CD4-positive, alpha-beta T cell treated with Interleukin-15 for 1 hour (primary cell): ENCODE measurements at regions not wholly inside any gene's neighbourhood (a gene's known extent, or its start where the extent isn't known, plus 50 kb on each side); places are given as distances from the start of the nearest gene placed in this dataset.

Experiments
- DNase-seq: peaks from one replicate; pipeline ENCODE4 v3.0.0-alpha.2; 2020

GRCh38 chr4:13180701-13181100 is 303.4 kb downstream of the RAB28 start:
- DNase-seq = no peak

GRCh38 chr4:13178621-13179020 is 305.5 kb downstream of the RAB28 start:
- DNase-seq = no peak

DNA sequence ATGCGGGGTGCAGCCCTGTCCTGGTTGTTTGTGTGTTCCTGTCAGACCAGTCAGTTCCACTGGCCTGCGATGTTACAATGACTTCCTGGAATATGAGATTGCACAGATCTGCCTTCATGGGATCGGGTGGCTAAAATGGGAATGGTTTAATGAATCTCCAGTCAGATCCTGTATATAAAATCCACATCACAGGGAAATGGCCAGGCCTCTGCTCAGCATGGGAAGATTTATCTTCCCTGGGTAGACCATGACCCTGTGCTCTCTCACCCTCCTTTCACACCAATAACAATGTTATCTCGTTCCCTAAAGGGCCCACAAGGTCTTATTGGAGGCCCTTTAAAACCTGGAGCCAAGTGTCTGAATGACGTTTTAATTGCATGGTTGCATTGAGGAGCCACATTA is 307.4 kb downstream of the RAB28 start:
- no peak for DNase-seq

GRCh38 chr4:13174926-13175325 is 309.2 kb downstream of the RAB28 start:
- DNase-seq = no peak

GRCh38 chr4:13174001-13174400 is 310.1 kb downstream of the RAB28 start:
- DNase-seq = no peak

DNA sequence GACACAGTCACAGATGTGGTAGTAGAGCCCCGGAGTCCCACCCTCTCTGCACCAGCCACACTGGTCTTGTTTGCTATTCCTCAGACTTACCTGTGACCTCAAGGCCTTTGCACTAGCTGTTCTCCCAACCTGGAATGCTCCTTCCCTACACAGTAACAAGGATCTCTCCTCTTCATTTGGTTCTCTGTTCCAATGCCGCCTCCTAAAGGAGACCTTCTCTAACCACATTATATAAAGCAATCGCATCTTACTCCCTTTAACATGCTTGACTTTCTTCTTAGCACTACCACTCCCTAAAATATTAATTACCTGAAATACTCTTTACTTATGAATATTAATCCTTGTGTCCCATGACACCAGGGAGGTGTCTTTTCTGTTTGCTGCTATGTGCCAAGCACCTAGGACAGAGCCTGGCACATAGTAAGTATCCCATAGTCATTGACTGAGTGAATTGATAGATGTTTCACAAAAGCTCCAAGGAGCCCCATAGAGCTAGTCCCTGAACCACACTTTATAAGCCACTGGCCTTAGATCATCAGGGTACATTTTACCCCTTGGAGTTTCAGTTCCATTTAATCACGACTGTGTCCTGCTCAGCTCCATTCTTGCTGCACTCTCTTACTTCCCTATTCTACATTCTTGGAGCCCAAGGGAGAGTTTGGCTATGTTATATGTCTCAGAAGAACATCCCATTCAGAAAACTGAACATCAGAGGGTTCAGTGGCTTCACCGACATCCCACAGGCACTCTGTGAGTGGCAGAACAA is 312.7 kb downstream of the RAB28 start:
- DNase-seq = no peak

DNA sequence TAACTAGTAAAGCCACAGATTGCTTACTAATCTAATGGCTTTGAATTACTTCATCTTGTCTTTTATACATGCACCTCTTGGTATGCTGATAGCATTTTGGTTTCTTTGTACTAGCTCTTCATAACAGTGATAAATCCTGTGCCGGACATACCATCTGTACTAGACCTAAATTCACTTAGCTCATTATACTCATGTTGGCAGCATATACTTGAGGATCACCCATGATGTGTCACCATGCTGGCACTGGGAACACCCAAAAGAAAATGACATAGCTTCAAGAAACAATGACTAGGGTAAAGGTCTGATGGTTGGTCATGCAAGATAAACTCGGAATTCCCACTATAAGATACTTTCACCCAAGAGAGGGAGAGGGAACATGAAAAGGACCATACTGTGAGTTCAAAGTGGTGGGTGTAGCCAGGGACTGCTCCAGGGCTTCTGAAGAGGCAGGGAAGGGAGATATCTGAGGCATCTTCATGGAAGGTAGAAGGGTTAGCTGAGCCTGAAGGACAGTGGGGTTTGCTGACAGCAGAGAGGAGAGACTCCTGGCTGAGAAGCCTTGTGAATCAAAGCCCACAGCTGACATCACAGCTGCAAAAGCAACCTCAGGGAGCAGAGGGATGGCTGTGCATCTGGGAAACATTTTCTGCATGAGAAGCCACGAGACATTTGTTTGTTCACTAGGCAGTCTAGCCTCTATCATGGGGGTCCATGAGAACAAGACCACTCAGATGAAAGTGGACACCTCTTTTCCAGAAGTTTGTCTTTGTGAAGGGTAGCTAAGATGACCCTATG is 314.2 kb downstream of the RAB28 start:
- no peak for DNase-seq

DNA sequence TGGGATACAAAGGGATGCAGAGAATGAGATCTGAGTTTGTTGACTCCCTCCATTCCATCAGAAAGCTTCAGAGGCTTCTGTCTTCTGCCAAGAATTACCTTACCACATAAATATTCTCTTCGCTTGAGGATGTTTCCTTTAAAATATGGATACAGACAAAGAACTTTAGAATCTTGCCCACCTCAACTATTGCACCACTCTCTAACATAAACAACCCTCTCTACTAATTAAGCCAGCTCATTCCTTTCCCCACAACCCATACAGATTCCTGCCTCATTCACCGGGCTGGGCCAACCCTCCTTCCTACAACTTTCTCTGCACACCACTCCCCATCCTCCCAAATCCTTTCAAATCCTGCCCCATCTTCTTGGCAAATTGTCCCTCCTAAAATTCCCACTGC is 315.8 kb downstream of the RAB28 start:
- DNase-seq = no peak

GRCh38 chr4:13166214-13166613 is 317.9 kb downstream of the RAB28 start:
- no peak for DNase-seq

DNA sequence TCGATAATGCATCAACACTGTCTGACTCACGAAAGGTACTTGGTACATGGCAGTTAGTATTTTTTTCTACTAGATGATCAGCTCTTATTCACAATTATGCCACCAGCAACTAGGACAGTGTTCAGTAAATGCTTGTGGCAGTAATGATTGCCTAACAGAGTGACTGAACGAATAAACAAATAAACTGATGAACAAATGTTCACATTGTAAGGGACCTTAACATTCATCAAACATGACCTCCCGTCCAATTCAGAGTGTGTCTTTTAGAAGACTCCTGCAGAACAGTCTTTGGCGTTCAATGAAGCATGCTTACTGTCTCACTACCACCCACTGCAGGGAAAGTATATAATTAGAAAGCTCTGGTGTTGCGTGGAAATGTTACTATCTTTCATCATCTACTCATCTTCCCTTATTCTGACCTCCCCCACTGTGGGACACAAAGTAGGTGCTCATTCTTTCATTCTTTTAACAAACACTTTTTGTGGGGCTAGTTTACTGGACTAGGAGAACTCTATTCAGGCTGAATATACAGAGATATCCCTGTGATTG is 319.3 kb downstream of the RAB28 start:
- no peak for DNase-seq

GRCh38 chr4:13162886-13163285 is 321.3 kb downstream of the RAB28 start:
- no peak for DNase-seq

- no peak for DNase-seq
Measured at GRCh38 chr4:13160920-13161319, 323.2 kb downstream of the RAB28 start.

GRCh38 chr4:13159041-13159620 is 325.0 kb downstream of the RAB28 start:
- DNase-seq = no peak

DNA sequence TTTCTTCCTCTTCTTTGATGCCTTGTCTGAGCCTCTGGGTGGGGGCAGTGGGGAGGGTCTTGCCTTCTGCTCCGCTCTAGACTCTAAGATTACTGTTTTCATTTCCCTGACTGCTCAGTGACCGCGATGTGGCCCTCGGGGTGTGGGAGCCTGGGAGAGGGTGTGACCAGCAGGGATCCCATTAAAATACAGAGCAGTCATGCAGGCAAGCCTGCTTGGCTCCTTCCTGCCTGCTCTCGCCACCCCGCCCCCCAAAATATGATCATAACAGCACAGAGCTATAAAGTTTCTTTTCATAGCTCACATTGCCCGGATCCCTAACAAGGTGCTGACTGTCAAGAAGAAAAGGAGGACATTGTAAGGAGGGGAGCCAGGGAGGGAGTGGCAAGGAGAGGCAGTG is 332.9 kb downstream of the RAB28 start:
- no peak for DNase-seq

DNA sequence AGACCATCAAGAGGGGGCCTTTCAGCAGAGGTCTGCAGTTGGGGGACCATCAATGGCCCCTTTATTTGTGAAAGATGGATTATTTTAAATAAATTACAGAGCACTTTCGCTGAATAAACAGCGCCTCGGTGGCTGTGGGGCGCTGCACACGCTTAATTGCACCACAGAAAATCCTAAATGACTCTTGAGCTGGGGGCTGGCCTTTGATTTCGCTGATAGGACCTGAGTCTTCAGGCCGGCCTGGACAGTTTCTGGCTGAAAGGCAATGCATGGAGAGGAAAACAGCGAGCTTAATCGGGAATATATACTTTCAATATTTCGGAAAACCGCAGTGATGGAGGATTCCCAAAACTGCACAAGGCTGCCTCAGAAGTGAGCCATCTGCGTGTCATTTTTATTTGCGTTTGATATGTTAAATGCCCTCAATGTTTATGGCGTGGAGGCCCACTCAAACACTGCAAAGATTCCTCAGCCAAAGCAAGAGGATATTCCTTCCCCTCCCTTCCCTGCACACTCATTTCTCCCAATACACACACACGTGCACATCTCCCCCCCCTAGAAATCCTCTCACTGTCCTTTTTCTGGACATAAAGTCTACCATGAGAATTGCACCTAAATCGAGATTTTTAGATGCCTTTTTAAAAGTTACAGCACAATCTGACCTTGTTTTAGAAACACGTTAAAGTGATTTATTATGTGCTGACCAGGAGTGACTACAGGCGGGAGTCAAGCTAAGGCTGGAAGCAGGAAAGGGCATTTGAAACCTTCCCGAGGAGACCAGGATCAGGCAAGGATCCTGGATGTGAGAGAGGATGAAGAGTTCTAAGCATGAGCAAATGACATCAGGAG is 340.7 kb downstream of the RAB28 start:
- DNase-seq = no peak

GRCh38 chr4:13142726-13143125 is 341.4 kb downstream of the RAB28 start:
- DNase-seq = no peak

DNA sequence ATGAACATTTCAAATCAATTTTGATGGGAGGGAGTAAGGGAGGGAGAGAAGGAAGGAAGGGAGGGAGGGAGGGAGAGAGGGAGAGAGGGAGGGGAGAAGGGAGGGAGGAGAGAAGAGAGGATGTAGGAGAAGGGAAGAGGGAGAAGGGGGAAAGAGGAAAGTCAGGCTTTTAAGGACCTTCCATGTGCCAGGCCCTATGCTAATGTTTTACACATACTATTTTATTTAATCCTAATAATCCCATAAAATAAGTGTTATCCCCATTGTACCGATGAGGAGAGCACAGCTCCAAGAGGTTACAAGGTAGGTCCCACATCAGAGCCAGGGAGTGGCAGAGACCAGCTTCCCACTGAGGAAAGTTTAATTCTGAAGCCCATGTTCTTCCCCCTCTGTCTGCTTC is 341.9 kb downstream of the RAB28 start:
- no peak for DNase-seq

DNA sequence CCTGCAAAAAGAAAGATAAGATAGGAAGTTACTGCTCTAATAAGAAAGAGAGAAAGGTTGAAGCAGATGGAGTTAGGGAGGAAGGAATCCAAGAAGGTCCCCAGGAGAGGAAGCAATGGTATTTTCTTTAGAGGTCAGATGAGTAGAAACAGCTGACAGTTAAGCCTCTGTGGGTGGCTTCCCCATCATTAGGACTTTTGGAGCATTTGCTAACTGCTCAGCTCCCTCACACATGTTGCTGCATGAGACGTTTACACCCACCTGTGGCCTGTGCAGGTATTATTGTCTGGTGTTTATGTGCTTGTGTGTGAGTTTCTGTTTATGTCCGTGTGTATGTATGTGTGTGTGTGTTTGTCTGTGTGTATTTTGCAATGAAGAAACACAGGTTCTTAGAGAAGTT is 346.8 kb downstream of the RAB28 start:
- no peak for DNase-seq

- DNase-seq = no peak
Measured at GRCh38 chr4:13133700-13134099, 350.4 kb downstream of the RAB28 start.

DNA sequence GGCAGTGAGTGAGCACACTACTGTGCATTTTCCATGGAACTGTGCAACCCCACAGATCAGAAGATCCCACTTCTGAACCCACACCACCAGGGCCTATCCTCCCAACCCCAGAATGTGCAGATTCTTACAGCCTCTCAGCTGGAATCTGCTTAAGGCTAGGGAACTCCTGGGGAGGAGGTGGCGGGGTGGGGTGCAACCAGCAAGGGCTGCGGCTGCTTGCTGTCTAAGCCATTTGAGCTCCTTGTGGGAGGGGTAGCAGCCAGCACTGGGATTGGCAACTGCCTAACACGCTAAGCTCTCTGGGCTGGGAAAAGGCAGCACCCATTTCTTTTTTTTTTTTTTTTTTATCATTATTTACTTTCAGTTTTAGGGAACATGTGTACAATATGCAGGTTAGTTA is 353.3 kb downstream of the RAB28 start:
- no peak for DNase-seq

GRCh38 chr4:13129095-13129494 is 355.0 kb downstream of the RAB28 start:
- no peak for DNase-seq

DNA sequence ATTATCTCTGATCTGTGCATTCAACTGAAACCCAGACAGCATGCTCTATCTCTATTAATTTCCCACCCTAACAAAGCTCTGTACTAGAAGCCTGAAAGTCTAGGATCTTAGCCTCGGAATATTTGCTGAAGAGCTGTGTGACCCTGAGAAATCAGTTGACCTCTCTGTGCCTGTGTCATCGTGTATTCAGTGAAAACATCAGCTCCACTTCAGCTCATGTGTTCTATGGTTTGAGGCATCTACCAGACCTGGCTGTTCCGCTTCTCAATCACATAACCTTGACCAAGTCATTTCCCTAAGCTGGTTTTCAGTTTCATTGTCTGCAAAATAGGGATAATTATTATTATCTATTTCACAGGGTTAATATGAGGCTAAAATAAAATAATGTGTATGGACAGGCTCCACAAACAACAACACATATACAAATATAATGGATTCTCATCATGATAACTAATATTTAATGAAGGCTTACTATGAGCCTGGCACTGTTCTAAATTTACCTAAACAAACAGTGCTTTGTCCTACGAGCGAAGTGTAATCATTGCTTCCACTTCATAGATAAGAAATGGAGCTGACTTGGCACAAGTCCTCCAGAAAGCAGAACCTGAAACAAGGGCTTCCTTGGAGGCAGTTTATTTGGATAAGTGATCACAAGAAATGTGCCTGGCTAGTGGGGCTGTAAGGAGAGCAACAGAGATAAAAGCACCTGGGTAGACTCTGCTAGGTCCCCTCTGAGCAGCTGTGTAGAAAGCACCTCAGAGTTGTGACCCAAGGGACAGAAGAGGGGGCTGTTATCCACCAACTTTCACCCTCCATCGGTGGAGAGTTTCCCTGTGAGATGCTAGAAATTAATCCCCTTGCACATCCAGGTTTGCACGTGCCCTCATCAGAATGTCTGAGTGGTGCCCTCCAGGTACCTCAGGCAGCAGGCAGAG is 356.9 kb downstream of the RAB28 start:
- no peak for DNase-seq
